HG03060 (cell line): ENCODE measurements at regions not wholly inside any gene's neighbourhood (a gene's known extent, or its start where the extent isn't known, plus 50 kb on each side); places are given as distances from the start of the nearest gene placed in this dataset.
"Not testable (repeated sequence)": the region's sequence is repeated elsewhere in the genome, so short reads cannot be mapped to it uniquely, and the experiment has no call there.

Source experiments
- ATAC-seq: cut with Tn5 transposase; IDR thresholded peaks from one replicate; pipeline ENCODE4 v1.9.1; 2021; ENCODE audit warnings: low read depth, moderate number of reproducible peaks; ENCODE audit not compliant: unreplicated experiment

GRCh38 chr12:131627151-131628022 is 83.5 kb upstream of the SFSWAP start:
- not testable (repeated sequence) for ATAC-seq

DNA sequence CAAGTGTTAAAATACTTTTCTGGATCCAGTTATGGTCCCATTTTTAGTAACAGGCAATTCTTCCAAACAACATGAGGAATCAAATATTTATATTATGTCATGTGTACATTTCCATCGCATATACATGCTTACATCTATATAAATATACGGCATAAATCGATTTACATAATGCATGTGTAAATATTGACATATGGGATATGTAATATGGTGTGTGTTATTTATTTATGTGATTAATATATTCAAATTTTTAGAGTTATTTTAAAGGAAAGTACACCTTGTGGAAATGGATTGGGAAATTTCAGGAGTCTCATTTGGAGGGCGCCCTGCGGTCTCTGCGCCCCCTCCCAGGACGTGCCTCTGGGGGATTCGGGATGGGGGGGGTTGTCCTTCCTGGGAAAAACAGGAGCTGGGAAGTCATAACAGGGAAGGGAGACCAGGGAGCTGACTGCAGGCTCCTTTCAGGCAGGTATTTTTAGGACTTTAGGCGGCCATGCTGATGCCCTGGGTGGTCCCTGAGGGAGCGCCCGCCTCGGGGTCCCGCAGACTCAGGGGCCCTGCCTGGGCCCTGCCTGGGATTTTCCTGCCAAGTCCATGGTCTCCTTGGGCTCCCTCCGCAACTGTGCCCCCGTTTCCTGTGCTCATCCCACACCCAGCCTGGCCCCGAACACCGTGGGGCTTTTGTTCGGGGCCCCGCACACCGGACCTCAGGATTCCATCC is 82.7 kb upstream of the SFSWAP start:
- no peak for ATAC-seq

- no peak for ATAC-seq
Measured at GRCh38 chr12:131628766-131629448, 82.0 kb upstream of the SFSWAP start.

DNA sequence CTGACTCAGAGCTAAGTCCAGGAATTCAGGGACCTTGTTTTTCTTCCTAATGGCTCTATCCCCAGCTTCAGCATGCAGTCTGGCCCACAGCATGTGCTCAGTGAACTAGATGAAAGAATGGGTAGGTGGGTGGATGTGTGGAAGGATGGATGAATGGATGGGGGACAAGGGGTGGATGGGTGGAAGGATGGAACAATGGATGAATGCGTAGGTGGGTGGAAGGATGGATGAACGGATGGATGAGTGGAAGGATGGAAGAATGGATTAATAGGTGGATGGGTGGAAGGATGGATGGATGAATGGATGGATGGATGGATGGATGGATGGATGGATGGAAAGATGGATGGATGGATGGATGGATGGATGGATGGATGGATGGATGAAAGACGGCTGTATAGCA is 79.7 kb upstream of the SFSWAP start:
- no peak for ATAC-seq

DNA sequence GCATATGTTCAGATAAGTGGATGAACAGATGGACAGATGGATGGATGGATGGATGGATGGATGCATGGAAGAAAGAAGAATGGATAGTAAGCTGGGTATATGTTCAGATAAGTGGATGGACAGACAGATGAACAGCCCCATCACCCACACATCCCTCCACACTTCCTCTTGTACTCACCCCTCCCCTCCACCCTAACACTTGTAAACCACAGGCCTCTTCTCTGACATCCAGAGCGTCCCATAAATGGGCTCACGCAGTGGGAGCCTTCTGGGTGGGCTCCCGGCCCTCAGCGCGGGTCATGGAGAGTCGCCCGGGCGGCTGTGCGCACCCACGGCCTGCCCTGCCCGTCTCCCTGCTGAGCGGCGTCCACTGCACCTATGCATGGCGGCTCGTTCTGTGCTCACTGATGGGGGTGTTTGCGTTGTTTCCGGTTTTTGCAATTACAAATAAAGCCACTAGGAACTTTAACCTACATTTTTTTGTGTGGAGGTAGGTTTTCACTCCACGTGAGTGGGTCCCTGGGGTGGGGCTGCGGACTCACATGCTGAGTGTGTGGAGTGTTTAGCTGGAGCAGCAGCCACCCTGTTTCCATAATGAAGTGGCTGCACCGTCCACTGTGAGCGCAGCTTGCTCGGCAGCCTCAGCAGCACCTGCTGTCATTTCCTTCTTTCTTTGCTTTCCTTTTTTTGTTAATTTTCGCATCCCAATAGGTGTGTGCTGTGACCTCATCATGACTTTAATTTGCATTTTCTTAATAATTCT is 78.8 kb upstream of the SFSWAP start:
- ATAC-seq = not testable (repeated sequence)

GRCh38 chr12:131632652-131633023 is 78.3 kb upstream of the SFSWAP start:
- not testable (repeated sequence) for ATAC-seq

GRCh38 chr12:131633610-131634009 is 77.3 kb upstream of the SFSWAP start:
- not testable (repeated sequence) for ATAC-seq

GRCh38 chr12:131634037-131634436 is 76.9 kb upstream of the SFSWAP start:
- no peak for ATAC-seq

DNA sequence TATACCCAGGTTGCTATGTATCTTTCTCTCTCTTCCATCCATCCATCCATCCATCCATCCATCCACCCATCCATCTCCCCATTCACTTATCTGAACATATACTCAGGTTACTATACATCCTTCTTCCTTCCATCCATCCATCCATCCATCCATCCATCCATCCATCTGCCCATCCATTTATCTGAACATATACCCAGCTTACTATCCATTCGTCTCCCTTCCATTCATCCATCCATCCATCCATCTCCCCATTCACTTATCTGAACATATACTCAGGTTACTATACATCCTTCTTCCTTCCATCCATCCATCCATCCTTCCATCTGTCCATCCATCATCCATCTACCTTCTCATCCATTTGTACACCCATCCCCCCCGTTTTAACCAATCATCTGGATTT is 75.9 kb upstream of the SFSWAP start:
- ATAC-seq = not testable (repeated sequence)

DNA sequence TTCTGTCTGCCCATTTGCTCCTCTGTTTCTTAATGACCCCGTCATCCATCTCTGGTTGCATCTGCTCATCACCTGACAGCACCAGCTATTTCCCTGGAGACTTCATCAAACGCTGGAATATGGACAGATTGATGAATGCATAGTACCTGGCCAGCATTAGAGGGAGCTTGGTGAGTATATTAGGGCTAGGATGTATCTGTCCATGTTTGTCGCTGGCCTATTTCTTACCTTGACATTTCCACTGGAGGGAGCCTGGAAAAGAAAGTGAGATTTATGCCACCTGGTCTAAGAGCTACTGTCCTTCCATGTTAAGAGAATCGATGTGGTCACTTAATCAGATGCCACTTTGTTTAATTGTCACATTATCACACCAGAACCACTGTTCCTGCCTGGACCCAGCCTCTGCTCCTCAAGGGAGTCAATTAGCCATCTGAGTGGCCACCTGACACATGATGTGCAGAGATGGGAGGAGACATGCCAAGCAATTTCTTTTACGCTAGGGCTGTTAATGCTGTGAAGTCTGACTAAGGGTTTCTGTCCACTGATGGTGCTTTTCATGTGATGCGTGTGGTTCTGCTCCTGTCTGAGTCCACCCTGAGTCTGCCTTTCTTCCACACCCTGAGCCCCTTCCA is 75.3 kb upstream of the SFSWAP start:
- no peak for ATAC-seq

GRCh38 chr12:131636266-131636665 is 74.6 kb upstream of the SFSWAP start:
- no peak for ATAC-seq

DNA sequence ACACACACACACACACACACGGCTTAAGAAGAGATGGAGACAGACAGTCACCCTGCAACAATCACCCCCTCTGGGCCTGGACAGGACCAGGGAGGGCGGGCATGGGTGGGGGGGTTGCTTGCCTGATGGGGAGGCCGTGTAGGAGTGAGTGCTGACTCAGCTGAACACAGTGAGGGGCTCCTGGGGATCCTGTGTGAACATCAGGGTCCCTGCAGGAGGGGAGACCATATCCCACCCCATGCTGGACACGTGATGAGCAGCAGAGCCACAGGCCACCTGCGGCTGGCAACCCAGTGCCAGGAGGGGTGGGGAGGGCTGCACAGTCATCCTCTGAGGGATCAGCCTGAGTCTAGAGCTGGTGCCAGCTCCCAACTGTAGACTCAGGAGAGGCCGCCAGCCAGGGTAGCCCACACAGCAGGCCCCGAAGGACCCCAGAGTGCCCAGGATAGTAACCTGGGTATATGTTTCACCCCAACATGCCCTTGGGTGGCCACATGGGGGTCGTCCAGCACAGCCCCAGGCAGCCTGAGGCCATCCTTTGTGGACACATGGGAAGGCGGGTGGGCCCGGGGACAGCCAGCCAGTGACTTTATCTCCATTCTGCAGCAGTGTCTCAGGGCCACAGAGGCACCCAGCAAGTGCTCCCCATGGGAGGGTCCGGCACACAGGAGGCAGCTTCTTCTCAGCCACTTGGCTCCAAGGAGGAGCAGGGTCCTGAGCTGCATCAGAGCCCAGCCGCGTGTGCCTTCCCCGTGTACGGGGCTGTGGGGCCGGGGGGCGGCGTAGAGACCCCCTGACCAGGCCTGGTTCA is 73.7 kb upstream of the SFSWAP start:
- ATAC-seq = no peak

GRCh38 chr12:131637986-131638385 is 72.9 kb upstream of the SFSWAP start:
- no peak for ATAC-seq

DNA sequence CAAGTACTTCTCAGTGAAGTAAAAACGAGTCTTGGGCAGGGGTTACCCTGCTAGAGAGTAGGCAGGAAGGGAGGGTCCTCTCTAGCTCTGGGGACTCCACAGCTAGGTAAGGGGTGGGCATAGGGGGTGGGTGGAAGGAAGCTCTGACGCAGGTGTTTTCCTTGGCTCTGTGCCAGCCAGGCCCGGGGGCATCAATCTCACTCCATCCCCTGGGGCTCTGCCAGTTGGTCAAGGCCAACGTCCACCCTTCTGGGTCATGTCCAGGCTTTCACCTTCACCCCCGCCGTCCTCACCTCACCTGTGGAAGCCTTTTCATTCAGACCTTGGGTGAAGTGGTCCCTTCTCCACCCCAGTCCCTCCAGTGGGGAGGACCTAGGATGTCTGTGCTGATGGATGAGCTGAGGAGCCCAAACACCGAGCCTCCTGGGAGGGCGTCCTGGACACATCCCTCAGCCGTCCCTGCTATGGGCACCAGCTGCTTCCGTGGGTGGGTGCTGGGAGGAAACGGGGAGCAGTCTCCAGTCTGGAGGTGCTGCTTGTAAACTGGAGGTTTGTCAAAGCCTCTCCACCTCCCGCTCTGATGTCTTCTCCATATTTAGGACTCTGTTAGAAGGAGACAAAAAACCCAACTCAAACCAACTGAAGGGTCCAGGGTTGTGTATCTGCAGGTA is 71.5 kb upstream of the SFSWAP start:
- no peak for ATAC-seq

- no peak for ATAC-seq
Measured at GRCh38 chr12:131640525-131640924, 70.4 kb upstream of the SFSWAP start.

DNA sequence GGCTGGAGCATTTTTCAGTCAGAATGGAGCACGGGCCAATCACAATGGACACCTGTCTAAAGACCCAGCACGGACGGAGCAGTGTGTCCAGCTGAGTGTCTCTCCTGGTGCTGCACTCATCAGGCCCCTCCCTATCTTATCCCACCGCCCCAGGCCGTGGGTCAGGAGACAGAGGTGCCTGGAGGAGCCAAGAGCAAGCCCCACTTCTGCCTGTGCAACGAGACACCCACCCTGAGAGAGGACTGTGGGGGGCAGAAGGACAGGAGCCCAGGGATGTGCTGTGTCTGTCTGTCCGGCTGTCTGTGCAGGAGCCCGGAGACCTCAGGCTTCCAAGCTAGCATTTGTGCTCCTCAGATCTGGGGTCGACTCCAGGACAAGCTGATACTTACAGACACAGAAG is 69.6 kb upstream of the SFSWAP start:
- ATAC-seq = no peak

DNA sequence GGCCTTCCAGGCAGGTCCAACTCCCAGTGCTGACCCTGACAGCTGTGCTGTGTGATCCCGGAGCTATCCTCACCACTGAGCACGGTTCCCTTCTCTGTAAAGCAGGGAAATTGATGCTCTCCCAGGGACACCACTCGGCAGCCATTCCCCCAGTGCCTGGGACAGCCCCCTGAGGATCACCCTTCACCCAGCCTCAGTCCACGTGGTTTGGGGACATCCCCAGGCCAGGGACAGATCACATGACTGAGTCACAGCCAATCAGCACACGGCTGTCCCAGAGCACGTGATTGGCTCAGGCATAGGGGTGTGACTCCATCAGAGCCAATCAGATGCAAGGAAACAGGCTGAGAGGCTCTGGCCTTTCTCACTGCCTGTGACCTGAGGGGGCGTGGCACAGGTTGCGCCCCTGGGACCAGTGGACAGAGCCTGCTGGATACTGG is 68.8 kb upstream of the SFSWAP start:
- no peak for ATAC-seq

DNA sequence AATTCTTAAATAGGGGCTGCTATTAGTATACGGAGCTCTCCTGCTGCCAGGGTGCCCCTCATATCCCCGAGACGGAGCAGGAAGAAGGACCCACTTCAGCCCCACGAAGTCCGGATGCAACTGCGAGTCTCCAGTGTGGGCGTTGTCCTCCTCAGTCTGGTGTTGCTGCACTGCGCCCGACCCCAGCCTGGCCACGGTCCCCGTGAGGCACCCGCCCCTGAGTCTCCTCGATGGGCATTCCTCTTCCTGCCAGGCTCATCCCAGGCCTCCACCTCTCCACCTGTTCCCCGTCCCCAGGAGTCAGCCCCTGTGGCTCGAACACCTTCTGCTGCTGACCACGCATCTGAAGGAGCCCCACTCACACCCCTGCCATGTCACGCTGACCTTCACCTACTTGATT is 68.1 kb upstream of the SFSWAP start:
- no peak for ATAC-seq
